ENCODE measurements at regions not wholly inside any gene's neighbourhood (a gene's known extent, or its start where the extent isn't known, plus 50 kb on each side); places are given as distances from the start of the nearest gene placed in this dataset.
"Not testable (repeated sequence)": the region's sequence is repeated elsewhere in the genome, so short reads cannot be mapped to it uniquely, and the experiment has no call there.

- no peaks in the 10 kb centered on the region for H3K36me3 Mint-ChIP-seq (ENCODE audit: unreplicated experiment)
- H3K27ac Mint-ChIP-seq (ENCODE audit: unreplicated experiment) = no peak overlapping the region
- no peak for DNase-seq (ENCODE audit: extremely low spot score, unreplicated experiment)
- no peak overlapping the region for H3K4me3 Mint-ChIP-seq (ENCODE audit: unreplicated experiment)
- no peaks in the 10 kb centered on the region for H3K4me1 Mint-ChIP-seq (ENCODE audit: unreplicated experiment)
- no peaks in the 10 kb centered on the region for H3K27me3 Mint-ChIP-seq (ENCODE audit: unreplicated experiment)
- H3K9me3 Mint-ChIP-seq (ENCODE audit: unreplicated experiment) = no peaks in the 10 kb centered on the region
- TF ChIP-seq CTCF (IDR thresholded peaks at IDR 0.05) = no peak
Measured at GRCh38 chr7:9523579-9523978, 1090.2 kb downstream of the NXPH1 start.

GRCh38 chr7:9552431-9552830 is 1119.0 kb downstream of the NXPH1 start:
- not testable (repeated sequence) for H3K4me3 Mint-ChIP-seq (ENCODE audit: unreplicated experiment); H3K9me3 Mint-ChIP-seq (ENCODE audit: unreplicated experiment); DNase-seq (ENCODE audit: extremely low spot score, unreplicated experiment); H3K36me3 Mint-ChIP-seq (ENCODE audit: unreplicated experiment); H3K4me1 Mint-ChIP-seq (ENCODE audit: unreplicated experiment); H3K27me3 Mint-ChIP-seq (ENCODE audit: unreplicated experiment); H3K27ac Mint-ChIP-seq (ENCODE audit: unreplicated experiment)

GRCh38 chr7:9557853-9558252 is 1124.4 kb downstream of the NXPH1 start:
- H3K4me3 Mint-ChIP-seq (ENCODE audit: unreplicated experiment) = no peak overlapping the region

GRCh38 chr7:9575716-9576115 is 1142.3 kb downstream of the NXPH1 start:
- DNase-seq (ENCODE audit: extremely low spot score, unreplicated experiment) = no peak
- TF ChIP-seq CTCF (IDR thresholded peaks at IDR 0.05) = no peak
- Mint-ChIP-seq H3K4me1 (ENCODE audit: unreplicated experiment) (no peaks in the 10 kb centered on the region), H3K27me3 (ENCODE audit: unreplicated experiment) (no peaks in the 10 kb centered on the region), H3K36me3 (ENCODE audit: unreplicated experiment) (no peaks in the 10 kb centered on the region), H3K27ac (ENCODE audit: unreplicated experiment) (no peak overlapping the region), H3K4me3 (ENCODE audit: unreplicated experiment) (no peak overlapping the region), H3K9me3 (ENCODE audit: unreplicated experiment) (no peaks in the 10 kb centered on the region)

More at GRCh38 chr7:9557853-9558252, 1124.4 kb downstream of the NXPH1 start:
- H3K27me3 Mint-ChIP-seq (ENCODE audit: unreplicated experiment) = no peaks in the 10 kb centered on the region
- TF ChIP-seq CTCF (IDR thresholded peaks at IDR 0.05) = no peak
- H3K36me3 Mint-ChIP-seq (ENCODE audit: unreplicated experiment) = no peaks in the 10 kb centered on the region
- H3K4me1 Mint-ChIP-seq (ENCODE audit: unreplicated experiment) = no peaks in the 10 kb centered on the region
- DNase-seq (ENCODE audit: extremely low spot score, unreplicated experiment) = no peak
- H3K9me3 Mint-ChIP-seq (ENCODE audit: unreplicated experiment) = no peaks in the 10 kb centered on the region
- no peak overlapping the region for H3K27ac Mint-ChIP-seq (ENCODE audit: unreplicated experiment)

GRCh38 chr7:9582824-9583223 is 1149.4 kb downstream of the NXPH1 start:
- TF ChIP-seq CTCF (IDR thresholded peaks at IDR 0.05) = no peak
- Mint-ChIP-seq H3K27ac (ENCODE audit: unreplicated experiment) (no peak overlapping the region), H3K9me3 (ENCODE audit: unreplicated experiment) (no peaks in the 10 kb centered on the region), H3K4me3 (ENCODE audit: unreplicated experiment) (no peak overlapping the region), H3K36me3 (ENCODE audit: unreplicated experiment) (no peaks in the 10 kb centered on the region), H3K4me1 (ENCODE audit: unreplicated experiment) (no peaks in the 10 kb centered on the region), H3K27me3 (ENCODE audit: unreplicated experiment) (no peaks in the 10 kb centered on the region)
- DNase-seq (ENCODE audit: extremely low spot score, unreplicated experiment) = no peak

- H3K27ac Mint-ChIP-seq (ENCODE audit: unreplicated experiment) = no peak overlapping the region
- DNase-seq (ENCODE audit: extremely low spot score, unreplicated experiment) = no peak
- no peaks in the 10 kb centered on the region for H3K4me1 Mint-ChIP-seq (ENCODE audit: unreplicated experiment)
- no peak overlapping the region for H3K4me3 Mint-ChIP-seq (ENCODE audit: unreplicated experiment)
- no peaks in the 10 kb centered on the region for H3K27me3 Mint-ChIP-seq (ENCODE audit: unreplicated experiment)
- H3K36me3 Mint-ChIP-seq (ENCODE audit: unreplicated experiment) = no peaks in the 10 kb centered on the region
- TF ChIP-seq CTCF (IDR thresholded peaks at IDR 0.05) = no peak
- peaks cover 4% of the 10 kb centered on the region for H3K9me3 Mint-ChIP-seq (ENCODE audit: unreplicated experiment)
Measured at GRCh38 chr7:9598411-9598810, 1165.0 kb downstream of the NXPH1 start.
